ENCODE measurements at regions not wholly inside any gene's neighbourhood (a gene's known extent, or its start where the extent isn't known, plus 50 kb on each side); places are given as distances from the start of the nearest gene placed in this dataset.

- TF ChIP-seq CTCF (conservative IDR thresholded peaks at IDR 0.05; ENCODE audit: low read depth, low read length) (no peak), EZH2 (IDR thresholded peaks at IDR 0.05; ENCODE audit: borderline replicate concordance, low read depth, low read length, poor library complexity, severe bottlenecking) (no peak)
Measured at GRCh38 chr9:129463994-129464393, 156.9 kb downstream of the C9orf50 start.
